PC-3 (cell line): ENCODE measurements at regions not wholly inside any gene's neighbourhood (a gene's known extent, or its start where the extent isn't known, plus 50 kb on each side); places are given as distances from the start of the nearest gene placed in this dataset.

Experiments used
- ATAC-seq: fragments of 200-7000 bp; cut with Tn5 transposase; 2 replicates; pipeline ENCODE4 v1.9.1; 2020; ENCODE audit warnings: mild to moderate bottlenecking, moderate library complexity
- BruUV-seq: library from RNA; stranded (reverse); fragments of 400-500 nt; replicated peaks from 2 replicates; lab custom pipeline; 2021; lab: Mats Ljungman, UMichigan
- CTCF ChIA-PET: fragments of 300-600 bp; sonication (Branson Sonifier 250); formaldehyde crosslinking; loops from one replicate; lab custom pipeline; 2022; ENCODE audit warnings: antibody characterized with exemption; lab: Charles Lee
- POLR2A ChIA-PET: fragments of 300-600 bp; sonication (Branson Sonifier 250); formaldehyde crosslinking; loops from one replicate; lab custom pipeline; 2022; ENCODE audit warnings: antibody characterized with exemption; ENCODE audit not compliant: unreplicated experiment; lab: Charles Lee
- DNase-seq: peaks from one replicate; pipeline ENCODE4 v3.0.0-alpha.2; 2015
- H2AFZ ChIP-seq: fragments of 300-600 bp; sonication (generic); 2 replicates; pipeline ENCODE4 v1.6.0; 2016; ENCODE audit warnings: antibody characterized with exemption, low read length
- H3F3A ChIP-seq: fragments of 300-600 bp; sonication (generic); one replicate; pipeline ENCODE4 v1.6.0; 2017; ENCODE audit warnings: antibody characterized with exemption, low read length, control low read depth, mild to moderate bottlenecking; ENCODE audit not compliant: unreplicated experiment
- H3K27ac ChIP-seq: fragments of 300-600 bp; sonication (generic); 2 replicates; pipeline ENCODE4 v1.5.1; 2016; ENCODE audit warnings: mild to moderate bottlenecking, low read length
- H3K27me3 ChIP-seq: fragments of 300-600 bp; sonication (generic); 2 replicates; pipeline ENCODE4 v1.6.1; 2016; ENCODE audit warnings: low read length, mixed read lengths
- H3K36me3 ChIP-seq: fragments of 300-600 bp; sonication (generic); 2 replicates; pipeline ENCODE4 v1.6.1; 2016; ENCODE audit warnings: low read depth, mixed run types, low read length, mixed read lengths
- H3K4me1 ChIP-seq: fragments of 300-600 bp; sonication (generic); 2 replicates; pipeline ENCODE4 v1.5.1; 2016; ENCODE audit warnings: low read length; ENCODE audit not compliant: insufficient read depth
- H3K4me2 ChIP-seq: fragments of 300-600 bp; sonication (generic); 2 replicates; pipeline ENCODE4 v1.6.0; 2016; ENCODE audit warnings: low read length
- H3K4me3 ChIP-seq: fragments of 300-600 bp; sonication (generic); 2 replicates; pipeline ENCODE4 v1.5.1; 2016; ENCODE audit warnings: mild to moderate bottlenecking, low read length, mixed read lengths
- H3K79me2 ChIP-seq: fragments of 300-600 bp; sonication (generic); 2 replicates; pipeline ENCODE4 v1.6.1; 2017; ENCODE audit warnings: low read length, mixed read lengths
- H3K9ac ChIP-seq: fragments of 300-600 bp; sonication (generic); 2 replicates; pipeline ENCODE4 v1.6.0; 2016; ENCODE audit warnings: mild to moderate bottlenecking, low read length
- H3K9me2 ChIP-seq: fragments of 300-600 bp; sonication (generic); replicated peaks from 2 replicates; pipeline ENCODE4 v1.6.1; 2016; ENCODE audit warnings: mixed run types, low read length, mixed read lengths
- H3K9me3 ChIP-seq: fragments of 300-600 bp; sonication (generic); 2 replicates; pipeline ENCODE4 v1.6.1; 2016; ENCODE audit warnings: low read length, mixed read lengths
- H4K20me1 ChIP-seq: fragments of 300-600 bp; sonication (generic); 2 replicates; pipeline ENCODE4 v1.6.1; 2016; ENCODE audit warnings: low read length, mixed read lengths
- EZH2 ChIP-seq: fragments of 300-600 bp; sonication (generic); IDR thresholded peaks from one replicate; pipeline ENCODE4 v1.6.1; 2017; ENCODE audit warnings: antibody characterized with exemption, mild to moderate bottlenecking, low read length; ENCODE audit not compliant: unreplicated experiment
- EZH2phosphoT487 ChIP-seq: fragments of 300-600 bp; sonication (generic); IDR thresholded peaks from 2 replicates; pipeline ENCODE4 v1.6.1; 2018; ENCODE audit warnings: mild to moderate bottlenecking, antibody characterized with exemption, low read length, borderline replicate concordance
- intact Hi-C: fragments of 100-400 bp; cut with micrococcal nuclease; formaldehyde crosslinking; loops from 2 replicates; pipeline ENCODE4 v1.9.0; 2023
- TF ChIP-seq, protein P1 (sequence below): fragments of 300-600 bp; sonication (generic); conservative IDR thresholded peaks from 2 replicates; pipeline ENCODE4 v1.5.1; 2017; ENCODE audit warnings: antibody characterized with exemption, low read depth, mild to moderate bottlenecking, low read length

GRCh38 chr10:63915240-63915639, 394.0 kb downstream of the REEP3 start:
- Histone ChIP-seq H4K20me1 (no peaks in the 10 kb centered on the region), H2AFZ (no peak overlapping the region), H3K4me1 (no peaks in the 10 kb centered on the region), H3K9me3 (no peaks in the 10 kb centered on the region), H3K27me3 (peaks cover 23% of the 10 kb centered on the region), H3K4me2 (no peak overlapping the region), H3K79me2 (no peaks in the 10 kb centered on the region), H3K4me3 (no peak overlapping the region), H3K9me2 (no peaks in the 10 kb centered on the region), H3F3A (no peaks in the 10 kb centered on the region), H3K36me3 (no peaks in the 10 kb centered on the region), H3K27ac (no peak overlapping the region), H3K9ac (no peak overlapping the region)
- no TSS peak for BruUV-seq
- intact Hi-C loops, result loop anchor here (5.0 kb wide), 1 partner anchor 43 kb away; no protein-coding TSS in a partner anchor
- TF ChIP-seq, protein P1, sequence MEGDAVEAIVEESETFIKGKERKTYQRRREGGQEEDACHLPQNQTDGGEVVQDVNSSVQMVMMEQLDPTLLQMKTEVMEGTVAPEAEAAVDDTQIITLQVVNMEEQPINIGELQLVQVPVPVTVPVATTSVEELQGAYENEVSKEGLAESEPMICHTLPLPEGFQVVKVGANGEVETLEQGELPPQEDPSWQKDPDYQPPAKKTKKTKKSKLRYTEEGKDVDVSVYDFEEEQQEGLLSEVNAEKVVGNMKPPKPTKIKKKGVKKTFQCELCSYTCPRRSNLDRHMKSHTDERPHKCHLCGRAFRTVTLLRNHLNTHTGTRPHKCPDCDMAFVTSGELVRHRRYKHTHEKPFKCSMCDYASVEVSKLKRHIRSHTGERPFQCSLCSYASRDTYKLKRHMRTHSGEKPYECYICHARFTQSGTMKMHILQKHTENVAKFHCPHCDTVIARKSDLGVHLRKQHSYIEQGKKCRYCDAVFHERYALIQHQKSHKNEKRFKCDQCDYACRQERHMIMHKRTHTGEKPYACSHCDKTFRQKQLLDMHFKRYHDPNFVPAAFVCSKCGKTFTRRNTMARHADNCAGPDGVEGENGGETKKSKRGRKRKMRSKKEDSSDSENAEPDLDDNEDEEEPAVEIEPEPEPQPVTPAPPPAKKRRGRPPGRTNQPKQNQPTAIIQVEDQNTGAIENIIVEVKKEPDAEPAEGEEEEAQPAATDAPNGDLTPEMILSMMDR, result no peak
- CTCF ChIA-PET, result no interaction called here
- ATAC-seq (no peak), DNase-seq (no peak)
- POLR2A ChIA-PET, result no interaction called here

GRCh38 chr10:63917363-63917762, 396.2 kb downstream of the REEP3 start:
- H3K4me2 ChIP-seq, result no peak overlapping the region
- no peak overlapping the region for H3K4me3 ChIP-seq
- H3K27ac ChIP-seq, result no peak overlapping the region
- ATAC-seq (no peak), DNase-seq (no peak)
- ChIA-PET CTCF (interaction anchor here (0.7 kb wide), 1 partner anchor 51 kb away, joined by 3 read pairs; no protein-coding TSS in a partner anchor), POLR2A (no interaction called here)
- H4K20me1 ChIP-seq, result no peaks in the 10 kb centered on the region
- H3K27me3 ChIP-seq, result peaks cover 30% of the 10 kb centered on the region
- no peaks in the 10 kb centered on the region for H3K36me3 ChIP-seq
- H3K9ac ChIP-seq, result no peak overlapping the region
- no peak for TF ChIP-seq EZH2phosphoT487
- TF ChIP-seq EZH2, result no peak
- TF ChIP-seq, protein P1, result no peak
- H3K9me2 ChIP-seq, result no peaks in the 10 kb centered on the region
- H2AFZ ChIP-seq, result no peak overlapping the region
- H3K9me3 ChIP-seq, result no peaks in the 10 kb centered on the region
- H3K79me2 ChIP-seq, result no peaks in the 10 kb centered on the region
- no TSS peak for BruUV-seq
- intact Hi-C loops, result loop anchor here (5.0 kb wide), 1 partner anchor 45 kb away; no protein-coding TSS in a partner anchor
- H3F3A ChIP-seq, result no peaks in the 10 kb centered on the region
- no peaks in the 10 kb centered on the region for H3K4me1 ChIP-seq

GRCh38 chr10:63919575-63920279, 398.5 kb downstream of the REEP3 start:
- Histone ChIP-seq H3K27ac (no peak overlapping the region), H3F3A (no peaks in the 10 kb centered on the region), H3K79me2 (no peaks in the 10 kb centered on the region), H3K4me1 (no peaks in the 10 kb centered on the region), H3K9me3 (no peaks in the 10 kb centered on the region), H3K36me3 (no peaks in the 10 kb centered on the region), H3K4me3 (no peak overlapping the region), H3K9me2 (no peaks in the 10 kb centered on the region), H3K4me2 (no peak overlapping the region), H3K9ac (no peak overlapping the region), H3K27me3 (peaks cover 30% of the 10 kb centered on the region), H2AFZ (no peak overlapping the region), H4K20me1 (no peaks in the 10 kb centered on the region)
- no TSS peak for BruUV-seq
- no peak for DNase-seq
- intact Hi-C loops, result loop anchor here (5.0 kb wide), 1 partner anchor 47 kb away; no protein-coding TSS in a partner anchor
- TF ChIP-seq, protein P1, result no peak
- TF ChIP-seq EZH2, result no peak
- no peak for TF ChIP-seq EZH2phosphoT487
- CTCF ChIA-PET, result no interaction called here
- no peak for ATAC-seq
- POLR2A ChIA-PET, result no interaction called here
